ENCODE measurements at regions not wholly inside any gene's neighbourhood (a gene's known extent, or its start where the extent isn't known, plus 50 kb on each side); places are given as distances from the start of the nearest gene placed in this dataset.

GRCh38 chr6:67300430-67301040, 1334.5 kb upstream of the ADGRB3 start:
- peak; percentile 13 for DNase-seq

- DNase-seq = no peak
These were observed 1342.9 kb upstream of the ADGRB3 start for GRCh38 chr6:67292169-67292568.

- DNase-seq = no peak
These were observed 1347.5 kb upstream of the ADGRB3 start for GRCh38 chr6:67287566-67287965.

GRCh38 chr6:67285770-67286495, 1349.1 kb upstream of the ADGRB3 start:
- no peak for DNase-seq

GRCh38 chr6:67277312-67277711, 1357.8 kb upstream of the ADGRB3 start:
- DNase-seq = no peak

- no peak for DNase-seq
These were observed 1368.8 kb upstream of the ADGRB3 start for GRCh38 chr6:67265996-67266921.

GRCh38 chr6:67252663-67253062, 1382.4 kb upstream of the ADGRB3 start:
- DNase-seq = no peak

- DNase-seq = no peak
These were observed 1387.0 kb upstream of the ADGRB3 start for GRCh38 chr6:67248077-67248476.

GRCh38 chr6:67244037-67244436, 1391.0 kb upstream of the ADGRB3 start:
- no peak for DNase-seq

GRCh38 chr6:67237277-67237676, 1397.8 kb upstream of the ADGRB3 start:
- no peak for DNase-seq

- DNase-seq = no peak
These were observed 1404.0 kb upstream of the ADGRB3 start for GRCh38 chr6:67231092-67231491.

- no peak for DNase-seq
These were observed 1410.1 kb upstream of the ADGRB3 start for GRCh38 chr6:67224989-67225388.

GRCh38 chr6:67221226-67221625, 1413.9 kb upstream of the ADGRB3 start:
- no peak for DNase-seq

GRCh38 chr6:67219346-67219745, 1415.7 kb upstream of the ADGRB3 start:
- DNase-seq = no peak

- DNase-seq = no peak
These were observed 1422.5 kb upstream of the ADGRB3 start for GRCh38 chr6:67212584-67212983.

GRCh38 chr6:67210450-67210849, 1424.6 kb upstream of the ADGRB3 start:
- DNase-seq = no peak

- DNase-seq = no peak
These were observed 1433.5 kb upstream of the ADGRB3 start for GRCh38 chr6:67201563-67201962.

GRCh38 chr6:67200626-67201403, 1434.3 kb upstream of the ADGRB3 start:
- DNase-seq = no peak

- DNase-seq = no peak
These were observed 1435.7 kb upstream of the ADGRB3 start for GRCh38 chr6:67199425-67199824.

GRCh38 chr6:67190733-67191132, 1444.3 kb upstream of the ADGRB3 start:
- DNase-seq = no peak

- DNase-seq = no peak
These were observed 1450.7 kb upstream of the ADGRB3 start for GRCh38 chr6:67184405-67184804.

GRCh38 chr6:67175101-67175500, 1460.0 kb upstream of the ADGRB3 start:
- no peak for DNase-seq

GRCh38 chr6:67165606-67166005, 1458.6 kb upstream of the EYS start:
- DNase-seq = no peak

Data from activated T-cell treated with anti-CD3 and anti-CD28 coated beads, Interleukin-2, amount 50 U/mL, for 1 hour (primary cell).